Kidney (tissue), 13 donors: ENCODE measurements at regions not wholly inside any gene's neighbourhood (a gene's known extent, or its start where the extent isn't known, plus 50 kb on each side); places are given as distances from the start of the nearest gene placed in this dataset.

Source experiments
- DNase-seq, 5 donors: peaks; one replicate each; pipeline ENCODE4 v3.0.0-alpha.2; 2013 to 2020
- FAIRE-seq: peaks from 2 replicates; lab custom pipeline; 2012; peaks lifted over from hg19 to GRCh38; lab: Jason Lieb, UNC
- H3K27ac ChIP-seq, 2 donors: one replicate each; pipeline ENCODE4 v1.7.0; 2013; ENCODE audit warnings: low read depth in 2 of 2, low read length in 2 of 2, inconsistent platforms in 1 of 2
- H3K27me3 ChIP-seq: one replicate; pipeline ENCODE4 v1.7.1; 2013; ENCODE audit warnings: low read length, inconsistent platforms; ENCODE audit not compliant: control insufficient read depth, insufficient read depth
- H3K36me3 ChIP-seq, 3 donors: one replicate each; pipeline versions ENCODE4 v1.7.0 to v1.7.1; 2013; ENCODE audit warnings: low read length in 3 of 3, control low read depth in 1 of 3, inconsistent platforms in 1 of 3; ENCODE audit not compliant: insufficient read depth in 3 of 3, control insufficient read depth in 2 of 3
- H3K4me1 ChIP-seq, 3 donors: one replicate each; pipeline versions ENCODE4 v1.7.0 to v1.7.1; 2013; ENCODE audit warnings: low read length in 3 of 3, inconsistent platforms in 1 of 3, low read depth in 1 of 3; ENCODE audit not compliant: control insufficient read depth in 2 of 3, insufficient read depth in 2 of 3
- H3K4me3 ChIP-seq, 3 donors: one replicate each; pipeline versions ENCODE4 v1.7.0 to v1.8.1; 2013; ENCODE audit warnings: low read length in 3 of 3, control low read depth in 1 of 3, inconsistent platforms in 1 of 3
- H3K9ac ChIP-seq, 3 donors: one replicate each; pipeline versions ENCODE4 v1.7.0 to v1.7.1; 2013; ENCODE audit warnings: low read length in 3 of 3, control low read depth in 1 of 3, inconsistent platforms in 1 of 3
- H3K9me3 ChIP-seq, 3 donors: one replicate each; pipeline versions ENCODE4 v1.7.0 to v1.7.1; 2013; ENCODE audit warnings: low read length in 3 of 3, control low read depth in 1 of 3, inconsistent platforms in 1 of 3; ENCODE audit not compliant: control insufficient read depth in 2 of 3, insufficient read depth in 1 of 3
- CTCF ChIP-seq: IDR thresholded peaks from 3 replicates; pipeline ENCODE4 v1.5.1; 2012; ENCODE audit warnings: mild to moderate bottlenecking, moderate library complexity, borderline replicate concordance; ENCODE audit not compliant: insufficient read depth; ENCODE audit errors: extremely low read depth
- intact Hi-C: fragments of 100-400 bp; cut with DNase I; formaldehyde crosslinking; loops from one replicate; pipeline ENCODE4 v1.11.1; 2022
- donor health status: control.
- donor health status: control.
- donor health status: control.
- donor health status: control.
- donor health status: control.
- donor health status: DM: yes; HTN: yes; CAD: no.
- donor health status: Normal renal cell carcinoma (clear cell type).

GRCh38 chr9:135378751-135379150, 100.8 kb upstream of the PPP1R26 start:
- H3K9me3 ChIP-seq = peaks cover 0 to 5% (median 0%) of the 10 kb centered on the region in 3 donors
- TF ChIP-seq CTCF = no peak
- no peak overlapping the region for H3K4me3 ChIP-seq
- H3K9ac ChIP-seq = no peak overlapping the region
- DNase-seq = no peak
- H3K27me3 ChIP-seq = no peaks in the 10 kb centered on the region
- FAIRE-seq = no peak
- H3K4me1 ChIP-seq = no peaks in the 10 kb centered on the region
- H3K36me3 ChIP-seq = no peaks in the 10 kb centered on the region
- H3K27ac ChIP-seq = no peak overlapping the region
- intact Hi-C loops = no loop called here

DNA sequence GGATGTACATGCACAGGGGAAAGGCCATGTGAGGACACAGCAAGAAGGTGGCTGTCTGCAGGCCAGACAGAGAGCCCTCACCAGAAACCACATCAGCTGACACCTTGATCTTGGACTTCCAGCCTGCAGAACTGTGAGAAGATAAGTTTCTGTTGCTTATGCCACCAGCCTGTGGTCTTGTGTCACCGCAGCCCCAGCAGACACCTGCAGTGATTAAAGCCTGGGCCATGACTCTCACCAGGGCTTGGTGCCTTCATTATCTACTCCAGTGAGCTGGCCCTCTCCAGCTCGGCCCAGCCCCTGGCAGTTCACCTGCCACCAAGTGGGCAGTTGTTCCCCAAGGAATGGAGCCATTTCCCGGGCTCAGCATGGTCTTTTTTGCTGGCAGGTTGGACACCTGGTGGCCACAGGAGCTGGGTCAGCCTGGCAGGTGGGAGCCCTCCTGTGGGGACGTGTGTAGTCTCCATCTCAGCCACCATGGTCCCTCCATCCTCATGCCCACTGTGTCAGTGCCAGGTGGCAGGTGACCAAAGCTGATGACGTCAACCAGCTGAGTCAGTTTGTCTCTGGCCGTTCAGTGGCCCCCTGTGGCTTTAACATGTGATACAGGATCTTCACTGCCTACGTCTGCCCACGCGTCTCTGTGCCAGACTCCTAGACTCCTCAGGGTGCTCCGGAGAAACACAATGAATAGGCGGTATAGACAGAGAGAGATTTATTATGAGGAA, 99.9 kb upstream of the PPP1R26 start:
- Histone ChIP-seq H3K27ac (no peak overlapping the region), H3K9ac (no peak overlapping the region), H3K36me3 (no peaks in the 10 kb centered on the region), H3K4me1 (no peaks in the 10 kb centered on the region), H3K4me3 (no peak overlapping the region), H3K27me3 (no peaks in the 10 kb centered on the region), H3K9me3 (peaks cover 0 to 5% (median 0%) of the 10 kb centered on the region in 3 donors)
- DNase-seq (no peak), FAIRE-seq (no peak)
- intact Hi-C loops = no loop called here
- no peak for TF ChIP-seq CTCF

- H3K9ac ChIP-seq = no peak overlapping the region
- DNase-seq (no peak), FAIRE-seq (no peak)
- intact Hi-C loops = no loop called here
- no peak overlapping the region for H3K4me3 ChIP-seq
- H3K27ac ChIP-seq = no peak overlapping the region
- H3K36me3 ChIP-seq = no peaks in the 10 kb centered on the region
- no peak for TF ChIP-seq CTCF
- peaks cover 0 to 5% (median 0%) of the 10 kb centered on the region in 3 donors for H3K9me3 ChIP-seq
- H3K4me1 ChIP-seq = no peaks in the 10 kb centered on the region
- H3K27me3 ChIP-seq = no peaks in the 10 kb centered on the region
These were observed 99.1 kb upstream of the PPP1R26 start for GRCh38 chr9:135380311-135380960.
